Testis (tissue), 2 donors: ENCODE measurements at regions not wholly inside any gene's neighbourhood (a gene's known extent, or its start where the extent isn't known, plus 50 kb on each side); places are given as distances from the start of the nearest gene placed in this dataset.

Experiments
- CTCF ChIP-seq, 3 experiments: fragments of 450-650 bp in 2 of 3; fragments of 200-600 bp in 1 of 3; sonication (generic) in 1 of 3; IDR thresholded peaks; one replicate each; pipeline ENCODE4 v1.5.1; 2016 to 2019; ENCODE audit warnings: antibody characterized with exemption in 3 of 3, mild to moderate bottlenecking in 2 of 3, moderate library complexity in 1 of 3
- POLR2A ChIP-seq: fragments of 450-650 bp; IDR thresholded peaks from one replicate; pipeline ENCODE4 v1.6.1; 2017; ENCODE audit warnings: antibody characterized with exemption, mild to moderate bottlenecking, moderate library complexity

- TF ChIP-seq CTCF (IDR thresholded peaks at IDR 0.05) (no peak), POLR2A (no peak)
Observed at GRCh38 chr11:90593099-90593498, 370.2 kb upstream of the CHORDC1 start.
